ENCODE measurements at regions not wholly inside any gene's neighbourhood (a gene's known extent, or its start where the extent isn't known, plus 50 kb on each side); places are given as distances from the start of the nearest gene placed in this dataset.

- H2BK5ac ChIP-seq (ENCODE audit: low read length), result no peak overlapping the region
- no peak overlapping the region for H2BK120ac ChIP-seq (ENCODE audit: low read depth, low read length)
- no peak overlapping the region for H3K18ac ChIP-seq (ENCODE audit: low read length)
- H2AK5ac ChIP-seq (ENCODE audit: low read length), result no peak overlapping the region
- no peak overlapping the region for H4K8ac ChIP-seq (ENCODE audit: low read depth, low read length)
- H3K27me3 ChIP-seq (ENCODE audit: insufficient read depth, low read length, poor library complexity), result no peaks in the 10 kb centered on the region
- WGBS (ENCODE audit: extremely low coverage, insufficient coverage, low lambda C conversion rate), result no CpG with 5 or more reads among the region's 11 CpGs
- H3K36me3 ChIP-seq (ENCODE audit: control insufficient read depth, insufficient read depth, low read length), result no peaks in the 10 kb centered on the region
- no peak overlapping the region for H3K4me3 ChIP-seq (ENCODE audit: low read length)
- H2BK15ac ChIP-seq (replicated peaks; ENCODE audit: low read depth), result no peak overlapping the region
- no peak overlapping the region for H3K56ac ChIP-seq (ENCODE audit: low read length)
- H3K79me1 ChIP-seq (ENCODE audit: low read length), result no peaks in the 10 kb centered on the region
- no peak overlapping the region for H4K5ac ChIP-seq (ENCODE audit: low read length)
- H3K79me2 ChIP-seq (ENCODE audit: control insufficient read depth, insufficient read depth, low read length), result no peaks in the 10 kb centered on the region
- no peak overlapping the region for H3K4me2 ChIP-seq (ENCODE audit: low read length)
- no peak overlapping the region for H3K9ac ChIP-seq (ENCODE audit: low read length)
- H3K4ac ChIP-seq (ENCODE audit: low read depth, low read length), result no peak overlapping the region
- H3K27ac ChIP-seq (ENCODE audit: low read depth, low read length), result no peak overlapping the region
- H3K23ac ChIP-seq (ENCODE audit: low read length), result no peak overlapping the region
- no peak for DNase-seq
- no peaks in the 10 kb centered on the region for H3K4me1 ChIP-seq (ENCODE audit: control insufficient read depth, low read depth, low read length)
Measured at GRCh38 chr5:135110785-135111596, 77.0 kb upstream of the PITX1 start.

GRCh38 chr5:135108992-135109391 is 75.0 kb upstream of the PITX1 start:
- H4K5ac ChIP-seq (ENCODE audit: low read length), result no peak overlapping the region
- H3K4ac ChIP-seq (ENCODE audit: low read depth, low read length), result no peak overlapping the region
- no peaks in the 10 kb centered on the region for H3K27me3 ChIP-seq (ENCODE audit: insufficient read depth, low read length, poor library complexity)
- H2BK120ac ChIP-seq (ENCODE audit: low read depth, low read length), result no peak overlapping the region
- no peak overlapping the region for H3K4me2 ChIP-seq (ENCODE audit: low read length)
- H2AK5ac ChIP-seq (ENCODE audit: low read length), result no peak overlapping the region
- WGBS (ENCODE audit: extremely low coverage, insufficient coverage, low lambda C conversion rate), result no CpG with 5 or more reads among the region's 7 CpGs
- no peaks in the 10 kb centered on the region for H3K79me2 ChIP-seq (ENCODE audit: control insufficient read depth, insufficient read depth, low read length)
- H3K27ac ChIP-seq (ENCODE audit: low read depth, low read length), result no peak overlapping the region
- H4K8ac ChIP-seq (ENCODE audit: low read depth, low read length), result no peak overlapping the region
- no peak overlapping the region for H3K18ac ChIP-seq (ENCODE audit: low read length)
- no peak for DNase-seq
- no peak overlapping the region for H3K23ac ChIP-seq (ENCODE audit: low read length)
- H3K79me1 ChIP-seq (ENCODE audit: low read length), result no peaks in the 10 kb centered on the region
- no peak overlapping the region for H3K4me3 ChIP-seq (ENCODE audit: low read length)
- no peak overlapping the region for H3K9ac ChIP-seq (ENCODE audit: low read length)
- no peak overlapping the region for H3K56ac ChIP-seq (ENCODE audit: low read length)
- no peak overlapping the region for H2BK5ac ChIP-seq (ENCODE audit: low read length)
- no peak overlapping the region for H2BK15ac ChIP-seq (replicated peaks; ENCODE audit: low read depth)
- H3K4me1 ChIP-seq (ENCODE audit: control insufficient read depth, low read depth, low read length), result no peaks in the 10 kb centered on the region
- no peaks in the 10 kb centered on the region for H3K36me3 ChIP-seq (ENCODE audit: control insufficient read depth, insufficient read depth, low read length)

- no peak overlapping the region for H3K56ac ChIP-seq (ENCODE audit: low read length)
- no peaks in the 10 kb centered on the region for H3K27me3 ChIP-seq (ENCODE audit: insufficient read depth, low read length, poor library complexity)
- H2BK15ac ChIP-seq (replicated peaks; ENCODE audit: low read depth), result no peak overlapping the region
- H3K36me3 ChIP-seq (ENCODE audit: control insufficient read depth, insufficient read depth, low read length), result no peaks in the 10 kb centered on the region
- H3K79me1 ChIP-seq (ENCODE audit: low read length), result no peaks in the 10 kb centered on the region
- no peak overlapping the region for H4K8ac ChIP-seq (ENCODE audit: low read depth, low read length)
- no peak overlapping the region for H3K4me2 ChIP-seq (ENCODE audit: low read length)
- no peak overlapping the region for H3K18ac ChIP-seq (ENCODE audit: low read length)
- no peak for DNase-seq
- no peak overlapping the region for H3K4me3 ChIP-seq (ENCODE audit: low read length)
- H2BK5ac ChIP-seq (ENCODE audit: low read length), result no peak overlapping the region
- no peaks in the 10 kb centered on the region for H3K4me1 ChIP-seq (ENCODE audit: control insufficient read depth, low read depth, low read length)
- no CpG with 5 or more reads among the region's 3 CpGs for WGBS (ENCODE audit: extremely low coverage, insufficient coverage, low lambda C conversion rate)
- H4K5ac ChIP-seq (ENCODE audit: low read length), result no peak overlapping the region
- H2BK120ac ChIP-seq (ENCODE audit: low read depth, low read length), result no peak overlapping the region
- H3K9ac ChIP-seq (ENCODE audit: low read length), result no peak overlapping the region
- no peak overlapping the region for H3K27ac ChIP-seq (ENCODE audit: low read depth, low read length)
- no peak overlapping the region for H3K23ac ChIP-seq (ENCODE audit: low read length)
- no peaks in the 10 kb centered on the region for H3K79me2 ChIP-seq (ENCODE audit: control insufficient read depth, insufficient read depth, low read length)
- no peak overlapping the region for H3K4ac ChIP-seq (ENCODE audit: low read depth, low read length)
- no peak overlapping the region for H2AK5ac ChIP-seq (ENCODE audit: low read length)
Measured at GRCh38 chr5:135108569-135108968, 74.5 kb upstream of the PITX1 start.

DNA sequence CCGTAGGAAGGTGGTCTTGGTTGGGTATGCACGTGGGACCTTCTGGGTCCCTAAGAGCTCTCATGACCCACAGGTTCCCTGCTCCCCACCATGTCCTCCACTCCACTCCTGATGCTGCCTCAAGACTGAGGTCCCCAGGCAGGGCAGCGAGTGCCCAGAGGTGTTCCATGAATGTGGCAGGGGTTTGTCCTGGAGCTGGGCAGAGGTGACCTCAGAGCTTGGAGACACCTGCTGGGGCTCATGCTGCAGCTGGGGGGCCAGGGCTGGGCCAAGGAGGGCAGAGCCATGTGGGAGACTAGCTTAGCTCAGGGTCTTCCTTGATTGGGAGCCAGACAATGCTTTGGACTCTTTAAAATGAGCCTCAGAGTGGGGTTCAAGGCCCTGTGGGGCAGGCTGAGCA is 74.0 kb upstream of the PITX1 start:
- DNase-seq, result no peak
- no peaks in the 10 kb centered on the region for H3K36me3 ChIP-seq (ENCODE audit: control insufficient read depth, insufficient read depth, low read length)

DNA sequence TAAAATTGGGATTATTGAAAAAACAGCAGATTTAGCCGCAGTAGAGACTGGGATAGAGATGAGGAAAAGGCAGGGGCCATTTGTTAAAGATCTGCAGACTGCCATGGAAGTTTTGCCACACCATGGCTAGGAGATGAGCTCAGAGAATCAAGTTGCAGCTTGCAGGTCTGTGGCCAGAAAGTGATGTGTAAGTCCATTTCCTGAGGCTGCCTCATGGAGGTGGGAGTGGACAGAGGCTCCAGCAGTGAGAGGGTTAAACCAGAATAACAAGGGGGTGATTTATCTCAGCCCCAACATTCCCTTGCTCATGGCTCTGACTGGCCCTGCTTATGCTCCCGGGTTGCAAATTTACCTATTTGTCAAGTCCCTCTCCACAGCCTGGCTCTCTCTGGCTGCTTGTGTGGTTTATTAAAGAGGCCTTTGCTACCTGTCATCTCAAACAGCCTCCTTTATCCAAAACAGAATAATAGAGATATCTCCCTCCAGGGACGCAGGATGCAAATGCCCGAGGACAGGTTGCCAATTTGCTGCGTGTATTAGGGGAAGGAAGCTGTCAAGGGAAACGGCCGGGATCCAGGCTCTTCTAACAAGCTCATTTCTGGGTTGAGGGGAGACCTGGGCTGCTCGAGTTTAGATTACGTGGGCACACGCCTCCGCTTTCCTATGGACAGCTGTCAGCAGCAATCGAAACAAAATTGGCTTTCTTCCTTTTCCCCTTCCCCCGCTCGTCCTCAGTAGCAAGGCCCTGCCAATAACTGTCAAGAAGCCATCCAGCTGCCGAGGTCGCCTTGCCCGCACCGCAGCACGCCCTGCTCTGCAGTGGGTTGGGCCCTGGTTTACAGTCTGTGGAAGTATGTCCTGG is 72.8 kb upstream of the PITX1 start:
- H3K4me1 ChIP-seq (ENCODE audit: control insufficient read depth, low read depth, low read length), result no peaks in the 10 kb centered on the region
- WGBS (ENCODE audit: extremely low coverage, insufficient coverage, low lambda C conversion rate), result no CpG with 5 or more reads among the region's 19 CpGs
- H2BK5ac ChIP-seq (ENCODE audit: low read length), result no peak overlapping the region
- no peaks in the 10 kb centered on the region for H3K27me3 ChIP-seq (ENCODE audit: insufficient read depth, low read length, poor library complexity)
- no peak overlapping the region for H2BK120ac ChIP-seq (ENCODE audit: low read depth, low read length)
- no peak overlapping the region for H4K8ac ChIP-seq (ENCODE audit: low read depth, low read length)
- H4K5ac ChIP-seq (ENCODE audit: low read length), result no peak overlapping the region
- H3K79me2 ChIP-seq (ENCODE audit: control insufficient read depth, insufficient read depth, low read length), result no peaks in the 10 kb centered on the region
- no peak overlapping the region for H3K4me3 ChIP-seq (ENCODE audit: low read length)
- no peaks in the 10 kb centered on the region for H3K79me1 ChIP-seq (ENCODE audit: low read length)
- no peak overlapping the region for H3K4ac ChIP-seq (ENCODE audit: low read depth, low read length)
- no peak overlapping the region for H3K18ac ChIP-seq (ENCODE audit: low read length)
- no peak overlapping the region for H3K23ac ChIP-seq (ENCODE audit: low read length)
- no peak overlapping the region for H3K9ac ChIP-seq (ENCODE audit: low read length)
- no peaks in the 10 kb centered on the region for H3K36me3 ChIP-seq (ENCODE audit: control insufficient read depth, insufficient read depth, low read length)
- no peak overlapping the region for H3K56ac ChIP-seq (ENCODE audit: low read length)
- no peak for DNase-seq
- H2BK15ac ChIP-seq (replicated peaks; ENCODE audit: low read depth), result no peak overlapping the region
- no peak overlapping the region for H3K27ac ChIP-seq (ENCODE audit: low read depth, low read length)
- H2AK5ac ChIP-seq (ENCODE audit: low read length), result no peak overlapping the region
- no peak overlapping the region for H3K4me2 ChIP-seq (ENCODE audit: low read length)

More for the DNA sequence above, 74.0 kb upstream of the PITX1 start:
- Histone ChIP-seq H3K9ac (ENCODE audit: low read length) (no peak overlapping the region), H2BK120ac (ENCODE audit: low read depth, low read length) (no peak overlapping the region), H3K4ac (ENCODE audit: low read depth, low read length) (no peak overlapping the region), H2BK15ac (replicated peaks; ENCODE audit: low read depth) (no peak overlapping the region), H3K79me2 (ENCODE audit: control insufficient read depth, insufficient read depth, low read length) (no peaks in the 10 kb centered on the region), H3K18ac (ENCODE audit: low read length) (no peak overlapping the region), H4K5ac (ENCODE audit: low read length) (no peak overlapping the region), H3K4me2 (ENCODE audit: low read length) (no peak overlapping the region), H2AK5ac (ENCODE audit: low read length) (no peak overlapping the region), H2BK5ac (ENCODE audit: low read length) (no peak overlapping the region), H3K4me1 (ENCODE audit: control insufficient read depth, low read depth, low read length) (no peaks in the 10 kb centered on the region), H3K79me1 (ENCODE audit: low read length) (no peaks in the 10 kb centered on the region), H3K27ac (ENCODE audit: low read depth, low read length) (no peak overlapping the region), H3K4me3 (ENCODE audit: low read length) (no peak overlapping the region), H4K8ac (ENCODE audit: low read depth, low read length) (no peak overlapping the region), H3K27me3 (ENCODE audit: insufficient read depth, low read length, poor library complexity) (no peaks in the 10 kb centered on the region), H3K23ac (ENCODE audit: low read length) (no peak overlapping the region), H3K56ac (ENCODE audit: low read length) (no peak overlapping the region)
- WGBS (ENCODE audit: extremely low coverage, insufficient coverage, low lambda C conversion rate), result no CpG with 5 or more reads among the region's 3 CpGs
